Glutamatergic neuron (in vitro differentiated cells): ENCODE measurements at regions not wholly inside any gene's neighbourhood (a gene's known extent, or its start where the extent isn't known, plus 50 kb on each side); places are given as distances from the start of the nearest gene placed in this dataset.
"Not testable (repeated sequence)": the region's sequence is repeated elsewhere in the genome, so short reads cannot be mapped to it uniquely, and the experiment has no call there.

Experiments used
- DNase-seq: peaks from one replicate; pipeline ENCODE4 v3.0.0; 2022
- H3K27ac Mint-ChIP-seq: one replicate; pipeline ENCODE4 v1.8.0; 2020; ENCODE audit warnings: mild to moderate bottlenecking, mixed read lengths, inconsistent platforms; ENCODE audit not compliant: unreplicated experiment
- H3K27me3 Mint-ChIP-seq: one replicate; pipeline ENCODE4 v1.8.0; 2020; ENCODE audit warnings: mild to moderate bottlenecking, moderate library complexity, mixed read lengths, inconsistent platforms; ENCODE audit not compliant: unreplicated experiment
- H3K36me3 Mint-ChIP-seq: one replicate; pipeline ENCODE4 v1.8.0; 2020; ENCODE audit warnings: mild to moderate bottlenecking, mixed read lengths, inconsistent platforms; ENCODE audit not compliant: unreplicated experiment
- H3K4me1 Mint-ChIP-seq: one replicate; pipeline ENCODE4 v1.8.0; 2020; ENCODE audit warnings: mild to moderate bottlenecking, low read depth, mixed read lengths, inconsistent platforms; ENCODE audit not compliant: unreplicated experiment
- H3K4me3 Mint-ChIP-seq: one replicate; pipeline ENCODE4 v1.8.0; 2020; ENCODE audit warnings: mild to moderate bottlenecking, mixed read lengths, inconsistent platforms; ENCODE audit not compliant: unreplicated experiment
- H3K9me3 Mint-ChIP-seq: one replicate; pipeline ENCODE4 v1.8.0; 2020; ENCODE audit warnings: mild to moderate bottlenecking, moderate library complexity, mixed read lengths, inconsistent platforms; ENCODE audit not compliant: unreplicated experiment
- CTCF ChIP-seq: fragments of 200-600 bp; sonication (generic); IDR thresholded peaks from one replicate; pipeline ENCODE4 v1.5.0; 2021; ENCODE audit not compliant: partially characterized antibody, unreplicated experiment

- Mint-ChIP-seq H3K27ac (no peak overlapping the region), H3K4me3 (no peak overlapping the region), H3K4me1 (peaks cover 5% of the 10 kb centered on the region), H3K27me3 (no peaks in the 10 kb centered on the region), H3K9me3 (no peaks in the 10 kb centered on the region), H3K36me3 (no peaks in the 10 kb centered on the region)
- no peak for DNase-seq
- TF ChIP-seq CTCF: no peak
These were observed 496.7 kb upstream of the HTR1E start for GRCh38 chr6:86440608-86441007.

- Mint-ChIP-seq H3K9me3 (peaks cover 2% of the 10 kb centered on the region), H3K36me3 (no peaks in the 10 kb centered on the region), H3K4me3 (no peak overlapping the region), H3K27me3 (no peaks in the 10 kb centered on the region), H3K27ac (no peak overlapping the region), H3K4me1 (no peaks in the 10 kb centered on the region)
- DNase-seq: no peak
- no peak for TF ChIP-seq CTCF
These were observed 513.8 kb upstream of the HTR1E start for GRCh38 chr6:86423571-86423970.

- no peaks in the 10 kb centered on the region for H3K36me3 Mint-ChIP-seq
- no peaks in the 10 kb centered on the region for H3K9me3 Mint-ChIP-seq
- no peak for TF ChIP-seq CTCF
- no peaks in the 10 kb centered on the region for H3K4me1 Mint-ChIP-seq
- no peak overlapping the region for H3K4me3 Mint-ChIP-seq
- no peaks in the 10 kb centered on the region for H3K27me3 Mint-ChIP-seq
- no peak overlapping the region for H3K27ac Mint-ChIP-seq
- no peak for DNase-seq
These were observed 525.3 kb upstream of the HTR1E start for GRCh38 chr6:86412057-86412456.

GRCh38 chr6:86407128-86407527 lies 530.2 kb upstream of the HTR1E start:
- Mint-ChIP-seq H3K27ac (no peak overlapping the region), H3K36me3 (no peaks in the 10 kb centered on the region), H3K27me3 (peaks cover 2% of the 10 kb centered on the region), H3K9me3 (no peaks in the 10 kb centered on the region), H3K4me3 (no peak overlapping the region), H3K4me1 (no peaks in the 10 kb centered on the region)
- no peak for DNase-seq
- TF ChIP-seq CTCF: no peak

GRCh38 chr6:86392850-86393249 lies 544.5 kb upstream of the HTR1E start:
- not testable (repeated sequence) for H3K9me3 Mint-ChIP-seq, H3K27ac Mint-ChIP-seq

More at GRCh38 chr6:86392850-86393249, 544.5 kb upstream of the HTR1E start:
- not testable (repeated sequence) for H3K4me1 Mint-ChIP-seq, H3K27me3 Mint-ChIP-seq, DNase-seq, H3K4me3 Mint-ChIP-seq, H3K36me3 Mint-ChIP-seq
